Parathyroid adenoma (tissue), 2 donors: ENCODE measurements at regions not wholly inside any gene's neighbourhood (a gene's known extent, or its start where the extent isn't known, plus 50 kb on each side); places are given as distances from the start of the nearest gene placed in this dataset.

Experiments
- H2AFZ ChIP-seq: fragments of 300-600 bp; sonication (generic); one replicate; pipeline ENCODE4 v1.7.0; 2017; ENCODE audit warnings: antibody characterized with exemption, mild to moderate bottlenecking
- H3K27ac ChIP-seq: fragments of 300-600 bp; sonication (generic); one replicate; pipeline ENCODE4 v1.7.0; 2017
- H3K27me3 ChIP-seq: fragments of 300-600 bp; sonication (generic); one replicate; pipeline ENCODE4 v1.7.0; 2017; ENCODE audit warnings: low read length; ENCODE audit not compliant: control insufficient read depth, insufficient read depth
- H3K36me3 ChIP-seq: fragments of 300-600 bp; sonication (generic); one replicate; pipeline ENCODE4 v1.7.0; 2017; ENCODE audit warnings: low read length; ENCODE audit not compliant: control insufficient read depth, insufficient read depth
- H3K4me1 ChIP-seq: fragments of 300-600 bp; sonication (generic); one replicate; pipeline ENCODE4 v1.7.0; 2017; ENCODE audit warnings: control low read depth
- H3K4me2 ChIP-seq: fragments of 300-600 bp; sonication (generic); one replicate; pipeline ENCODE4 v1.7.0; 2017; ENCODE audit warnings: low read length
- H3K4me3 ChIP-seq: fragments of 300-600 bp; sonication (generic); one replicate; pipeline ENCODE4 v1.7.0; 2017; ENCODE audit warnings: low read depth, low read length
- H3K79me2 ChIP-seq: fragments of 300-600 bp; sonication (generic); one replicate; pipeline ENCODE4 v1.7.0; 2017; ENCODE audit warnings: control low read depth
- H3K9ac ChIP-seq: fragments of 300-600 bp; sonication (generic); one replicate; pipeline ENCODE4 v1.7.0; 2017; ENCODE audit warnings: mild to moderate bottlenecking
- H3K9me3 ChIP-seq: fragments of 300-600 bp; sonication (generic); one replicate; pipeline ENCODE4 v1.7.0; 2017; ENCODE audit warnings: low read length; ENCODE audit not compliant: control insufficient read depth
- TF ChIP-seq, protein P1 (sequence below): fragments of 300-600 bp; sonication (generic); IDR thresholded peaks from one replicate; pipeline ENCODE4 v1.7.0; 2017; ENCODE audit warnings: antibody characterized with exemption, mild to moderate bottlenecking
- donor health status: primary hyperparathyroidism.

DNA sequence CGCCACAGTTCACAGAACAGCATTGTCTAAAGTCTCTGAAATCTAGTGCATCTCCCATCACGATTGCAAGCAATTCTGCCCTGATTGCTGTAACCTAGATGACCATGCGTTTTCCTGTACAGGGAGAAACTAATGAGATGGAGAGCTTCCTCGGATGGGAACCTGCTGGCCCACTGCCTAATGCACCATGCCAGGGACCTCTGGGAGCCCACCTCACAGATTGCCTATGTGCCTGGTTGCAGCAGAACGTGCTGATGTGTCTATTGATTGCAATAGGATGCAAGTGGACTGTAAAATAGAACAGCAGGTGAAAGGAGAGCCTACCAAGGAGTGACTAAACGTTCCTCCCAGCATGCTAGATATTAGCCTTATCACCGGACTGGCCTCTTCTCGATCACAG, 141.0 kb upstream of the RAB12 start:
- Histone ChIP-seq H3K4me2 (no peak overlapping the region), H3K9ac (no peak overlapping the region), H3K79me2 (no peaks in the 10 kb centered on the region), H2AFZ (no peak overlapping the region), H3K27ac (no peak overlapping the region), H3K4me1 (no peaks in the 10 kb centered on the region), H3K9me3 (no peaks in the 10 kb centered on the region), H3K4me3 (no peak overlapping the region), H3K36me3 (no peaks in the 10 kb centered on the region), H3K27me3 (no peaks in the 10 kb centered on the region)
- TF ChIP-seq, protein P1, sequence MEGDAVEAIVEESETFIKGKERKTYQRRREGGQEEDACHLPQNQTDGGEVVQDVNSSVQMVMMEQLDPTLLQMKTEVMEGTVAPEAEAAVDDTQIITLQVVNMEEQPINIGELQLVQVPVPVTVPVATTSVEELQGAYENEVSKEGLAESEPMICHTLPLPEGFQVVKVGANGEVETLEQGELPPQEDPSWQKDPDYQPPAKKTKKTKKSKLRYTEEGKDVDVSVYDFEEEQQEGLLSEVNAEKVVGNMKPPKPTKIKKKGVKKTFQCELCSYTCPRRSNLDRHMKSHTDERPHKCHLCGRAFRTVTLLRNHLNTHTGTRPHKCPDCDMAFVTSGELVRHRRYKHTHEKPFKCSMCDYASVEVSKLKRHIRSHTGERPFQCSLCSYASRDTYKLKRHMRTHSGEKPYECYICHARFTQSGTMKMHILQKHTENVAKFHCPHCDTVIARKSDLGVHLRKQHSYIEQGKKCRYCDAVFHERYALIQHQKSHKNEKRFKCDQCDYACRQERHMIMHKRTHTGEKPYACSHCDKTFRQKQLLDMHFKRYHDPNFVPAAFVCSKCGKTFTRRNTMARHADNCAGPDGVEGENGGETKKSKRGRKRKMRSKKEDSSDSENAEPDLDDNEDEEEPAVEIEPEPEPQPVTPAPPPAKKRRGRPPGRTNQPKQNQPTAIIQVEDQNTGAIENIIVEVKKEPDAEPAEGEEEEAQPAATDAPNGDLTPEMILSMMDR: no peak

DNA sequence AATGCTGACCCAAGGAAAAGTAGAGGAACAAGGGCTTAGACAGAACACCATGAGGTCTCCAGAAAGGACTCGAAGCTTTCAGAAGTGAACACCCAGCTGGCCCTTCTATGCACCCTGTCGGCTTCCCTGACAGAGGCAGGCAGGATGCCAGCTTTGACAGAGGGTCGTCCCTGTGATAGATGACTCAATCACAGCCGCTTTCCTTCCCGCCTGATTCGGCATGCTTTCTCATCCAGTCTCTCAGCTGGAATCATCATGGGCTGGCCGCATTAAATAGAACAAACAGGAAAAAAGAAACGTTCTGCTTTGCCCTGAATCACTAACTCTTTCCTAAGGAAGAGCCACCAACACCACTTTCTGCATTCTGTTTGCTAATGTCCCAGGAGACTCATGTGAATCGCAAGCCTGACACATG, 140.3 kb upstream of the RAB12 start:
- Histone ChIP-seq H3K79me2 (no peaks in the 10 kb centered on the region), H3K9me3 (no peaks in the 10 kb centered on the region), H3K4me3 (no peak overlapping the region), H2AFZ (no peak overlapping the region), H3K4me2 (no peak overlapping the region), H3K4me1 (no peaks in the 10 kb centered on the region), H3K36me3 (no peaks in the 10 kb centered on the region), H3K9ac (no peak overlapping the region), H3K27ac (no peak overlapping the region), H3K27me3 (no peaks in the 10 kb centered on the region)
- TF ChIP-seq, protein P1: no peak

DNA sequence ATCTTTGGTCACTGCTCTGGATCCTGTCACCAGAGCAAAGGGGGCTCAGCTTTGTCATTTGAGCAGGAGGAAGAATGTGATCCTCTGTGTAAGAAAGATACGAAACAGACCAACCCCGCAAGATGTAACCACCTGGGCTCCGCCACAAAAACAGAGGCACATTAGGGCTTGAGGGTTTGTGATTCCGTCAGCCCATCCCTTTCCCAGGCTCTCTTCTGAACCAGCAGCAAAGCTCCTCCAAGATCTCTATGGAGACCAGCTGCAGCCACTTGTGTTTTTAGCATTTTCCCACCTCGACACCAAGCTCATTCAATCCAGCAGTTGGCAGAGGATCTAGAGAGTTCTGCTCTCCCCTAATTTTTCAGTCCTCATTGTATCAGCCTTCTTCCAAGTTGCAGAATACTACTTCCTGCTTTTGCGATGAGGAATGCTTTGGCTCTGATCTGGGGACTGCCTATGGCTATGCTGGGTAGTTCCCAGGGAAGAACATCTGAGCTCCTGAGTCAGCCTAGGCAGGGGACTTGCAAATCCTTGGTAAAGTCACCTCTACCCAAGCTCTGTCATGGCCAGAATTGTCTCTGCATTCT, 139.6 kb upstream of the RAB12 start:
- H2AFZ ChIP-seq: no peak overlapping the region
- no peak overlapping the region for H3K9ac ChIP-seq
- H3K4me1 ChIP-seq: no peaks in the 10 kb centered on the region
- H3K27me3 ChIP-seq: no peaks in the 10 kb centered on the region
- H3K4me3 ChIP-seq: no peak overlapping the region
- no peak overlapping the region for H3K27ac ChIP-seq
- no peaks in the 10 kb centered on the region for H3K36me3 ChIP-seq
- TF ChIP-seq, protein P1: no peak
- no peak overlapping the region for H3K4me2 ChIP-seq
- no peaks in the 10 kb centered on the region for H3K79me2 ChIP-seq
- H3K9me3 ChIP-seq: no peaks in the 10 kb centered on the region

DNA sequence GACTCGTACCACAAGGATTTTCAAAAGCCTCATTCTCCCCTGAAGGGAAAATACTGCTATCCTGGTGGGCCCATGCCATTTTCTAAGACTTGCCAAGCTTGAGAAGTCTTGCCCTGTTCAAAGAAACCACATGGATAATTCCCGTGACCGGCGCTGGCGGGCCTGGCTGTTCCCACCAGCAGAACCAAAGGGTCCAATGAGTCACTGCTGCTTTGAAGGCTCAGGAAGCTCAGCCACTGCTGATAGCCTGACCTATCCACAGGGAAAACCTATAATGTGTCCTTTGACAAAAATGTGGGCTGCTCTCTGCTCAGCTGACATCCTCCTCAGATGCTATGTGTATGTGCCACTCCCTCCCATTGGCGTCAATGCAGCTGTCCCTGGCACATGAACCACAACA, 137.9 kb upstream of the RAB12 start:
- H3K27me3 ChIP-seq: no peaks in the 10 kb centered on the region
- no peaks in the 10 kb centered on the region for H3K36me3 ChIP-seq
- no peak overlapping the region for H3K9ac ChIP-seq
- no peak overlapping the region for H3K4me3 ChIP-seq
- no peaks in the 10 kb centered on the region for H3K79me2 ChIP-seq
- no peak overlapping the region for H3K27ac ChIP-seq
- no peaks in the 10 kb centered on the region for H3K4me1 ChIP-seq
- H2AFZ ChIP-seq: no peak overlapping the region
- TF ChIP-seq, protein P1: no peak
- H3K9me3 ChIP-seq: no peaks in the 10 kb centered on the region
- no peak overlapping the region for H3K4me2 ChIP-seq

DNA sequence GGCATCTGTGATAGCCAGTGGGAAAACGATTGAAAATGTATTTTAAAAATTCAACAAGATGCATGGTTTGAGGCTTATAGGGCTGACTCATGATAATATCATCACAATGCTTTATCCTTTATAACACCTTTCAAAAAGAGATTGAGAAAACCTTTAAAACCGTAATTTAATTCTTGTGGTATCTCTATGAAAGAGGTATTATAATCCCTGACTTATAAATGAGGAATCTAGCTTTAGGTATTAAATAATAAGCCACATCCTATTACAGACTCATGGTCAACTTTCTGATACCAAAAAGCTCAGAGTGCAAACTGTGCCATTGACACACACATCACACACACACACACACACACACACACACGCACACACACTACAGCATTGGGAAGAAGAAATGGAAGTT, 134.6 kb upstream of the RAB12 start:
- H3K36me3 ChIP-seq: no peaks in the 10 kb centered on the region
- H3K4me2 ChIP-seq: no peak overlapping the region
- no peaks in the 10 kb centered on the region for H3K9me3 ChIP-seq
- no peak overlapping the region for H3K4me3 ChIP-seq
- no peak overlapping the region for H2AFZ ChIP-seq
- TF ChIP-seq, protein P1: no peak
- no peaks in the 10 kb centered on the region for H3K79me2 ChIP-seq
- H3K4me1 ChIP-seq: no peaks in the 10 kb centered on the region
- no peak overlapping the region for H3K27ac ChIP-seq
- H3K27me3 ChIP-seq: no peaks in the 10 kb centered on the region
- no peak overlapping the region for H3K9ac ChIP-seq
